ENCODE measurements at regions not wholly inside any gene's neighbourhood (a gene's known extent, or its start where the extent isn't known, plus 50 kb on each side); places are given as distances from the start of the nearest gene placed in this dataset.

DNA sequence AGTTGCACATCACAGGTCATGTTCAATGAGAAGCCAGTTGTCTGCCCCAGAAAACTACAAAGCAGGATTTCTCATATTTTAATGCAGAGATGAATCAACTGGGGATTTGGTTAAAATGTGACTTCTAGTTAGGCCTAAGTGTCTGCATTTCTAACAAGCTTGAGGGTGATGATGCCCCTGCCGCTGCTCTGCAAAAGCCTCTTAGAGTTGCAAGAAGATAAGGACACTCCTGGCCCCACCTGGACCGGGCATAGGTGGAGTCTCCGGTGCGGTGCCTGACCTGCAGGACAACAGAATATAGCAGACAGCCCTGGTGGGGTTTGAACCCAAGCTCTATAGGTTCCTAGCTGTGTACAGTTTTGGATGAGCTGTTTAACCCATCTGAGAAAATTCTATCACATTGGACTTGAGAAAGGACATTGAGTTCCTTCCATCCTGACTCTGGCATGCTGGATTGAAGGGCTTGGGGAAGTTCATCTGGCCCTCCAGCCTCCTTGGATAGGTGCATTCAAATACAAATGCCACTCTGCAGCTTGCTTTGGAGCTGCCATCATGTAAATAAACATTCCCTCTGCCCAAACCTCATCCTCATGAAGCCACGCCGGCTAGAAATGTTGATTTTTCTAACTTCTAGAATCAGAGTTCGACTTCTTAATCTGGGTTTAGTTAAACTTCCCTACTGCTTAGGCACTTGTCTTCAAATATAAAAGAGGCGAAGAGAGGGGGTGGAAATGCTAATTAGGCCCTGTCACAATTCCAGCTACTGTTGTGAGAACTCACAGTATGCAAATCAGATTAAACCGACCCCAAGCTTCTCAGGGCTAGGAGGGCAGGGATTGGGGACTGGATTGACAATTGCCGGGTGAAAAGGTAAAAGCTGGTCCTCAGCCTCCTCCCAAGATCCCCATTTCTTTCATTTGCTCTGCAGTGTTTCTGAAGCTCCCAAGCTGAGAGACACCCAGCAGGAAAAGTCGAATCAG, 1225.6 kb downstream of the VRK1 start (continued):
- no peak for TF ChIP-seq NCOA1 (CRISPR knock-in tag; IDR thresholded peaks at IDR 0.05)
- no peak for TF ChIP-seq PPARG (CRISPR knock-in tag; conservative IDR thresholded peaks at IDR 0.05)
- no peak for TF ChIP-seq ZNF17 (CRISPR knock-in tag; IDR thresholded peaks at IDR 0.05)
- no peak for TF ChIP-seq DNMT1 (CRISPR knock-in tag; IDR thresholded peaks at IDR 0.05)

DNA sequence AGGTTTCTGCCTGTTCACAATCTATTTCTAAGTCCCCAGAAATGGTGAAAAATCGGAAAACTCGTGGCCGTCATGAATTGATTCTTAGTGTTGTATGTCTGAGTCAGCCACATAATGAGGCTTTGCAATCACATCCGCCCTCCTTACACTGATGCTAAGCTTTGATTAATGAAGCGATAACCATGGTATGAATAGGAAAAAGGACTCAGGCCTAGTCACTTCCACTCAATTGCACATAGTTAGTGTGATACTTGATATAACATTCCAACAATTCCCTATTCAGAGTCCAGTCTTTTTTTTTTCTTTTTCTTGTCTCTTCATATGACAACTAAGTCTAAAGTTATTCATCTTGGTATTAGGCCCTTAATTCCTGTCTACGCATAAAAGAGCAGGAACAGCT, 1231.0 kb downstream of the VRK1 start:
- no peak for TF ChIP-seq ISX (CRISPR knock-in tag; conservative IDR thresholded peaks at IDR 0.05)
- TF ChIP-seq, protein P1, sequence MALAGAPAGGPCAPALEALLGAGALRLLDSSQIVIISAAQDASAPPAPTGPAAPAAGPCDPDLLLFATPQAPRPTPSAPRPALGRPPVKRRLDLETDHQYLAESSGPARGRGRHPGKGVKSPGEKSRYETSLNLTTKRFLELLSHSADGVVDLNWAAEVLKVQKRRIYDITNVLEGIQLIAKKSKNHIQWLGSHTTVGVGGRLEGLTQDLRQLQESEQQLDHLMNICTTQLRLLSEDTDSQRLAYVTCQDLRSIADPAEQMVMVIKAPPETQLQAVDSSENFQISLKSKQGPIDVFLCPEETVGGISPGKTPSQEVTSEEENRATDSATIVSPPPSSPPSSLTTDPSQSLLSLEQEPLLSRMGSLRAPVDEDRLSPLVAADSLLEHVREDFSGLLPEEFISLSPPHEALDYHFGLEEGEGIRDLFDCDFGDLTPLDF (CRISPR knock-in tag; IDR thresholded peaks at IDR 0.05), result no peak
- TF ChIP-seq MTF1 (CRISPR knock-in tag; IDR thresholded peaks at IDR 0.05), result no peak
- CTCF ChIA-PET (ENCODE audit: low intra/inter-chr PET ratio, low total read pairs), result no interaction called here
- intact Hi-C loops (cut with micrococcal nuclease; ENCODE audit: unreplicated experiment), result no loop called here
- POLR2A ChIA-PET, result no interaction called here
- no peak overlapping the region for H2AFZ ChIP-seq (ENCODE audit: low read length)
- ATAC-seq (no peak), FAIRE-seq (no peak), DNase-seq (ENCODE audit: low spot score) (no peak)
- WGBS (ENCODE audit: low lambda C conversion rate), result 38% methylated on average over 6 of the region's 6 CpGs
- peaks cover 93% of the 10 kb centered on the region for H3K9me3 ChIP-seq (ENCODE audit: low read length)
- no peaks in the 10 kb centered on the region for H3K36me3 ChIP-seq (replicated peaks in 1 of 2; ENCODE audit: control insufficient read depth in 1 of 2, insufficient read depth in 2 of 2, low read length in 2 of 2)
- no peaks in the 10 kb centered on the region for H3K27me3 ChIP-seq (ENCODE audit: control insufficient read depth in 1 of 2, insufficient read depth in 2 of 2, low read length in 2 of 2)
- no peaks in the 10 kb centered on the region for H4K20me1 ChIP-seq (ENCODE audit: insufficient read depth, low read length)
- H3K79me2 ChIP-seq (ENCODE audit: insufficient read depth, low read length), result no peaks in the 10 kb centered on the region
- no peak overlapping the region for H3K4me3 ChIP-seq (replicated peaks in 1 of 3; ENCODE audit: insufficient read depth in 1 of 3, low read depth in 2 of 3, low read length in 3 of 3)
- in situ Hi-C loops (cut with HindIII; ENCODE audit: extremely low pct_ligation_motif_present, low pct_unique_long_range_greater_than_20kb), result no loop called here
- BruUV-seq (replicated peaks), result no TSS peak
- H3K27ac ChIP-seq (ENCODE audit: extremely low read length, insufficient read depth, low read length), result no peak overlapping the region
- H3K4me2 ChIP-seq (ENCODE audit: low read depth, low read length), result no peak overlapping the region
- H3K9ac ChIP-seq (ENCODE audit: insufficient read depth, low read depth, low read length), result no peak overlapping the region
- no peaks in the 10 kb centered on the region for H3K4me1 ChIP-seq (ENCODE audit: insufficient read depth, low read length)

Data from HepG2 (cell line).